GM12878 (cell line): ENCODE measurements at regions not wholly inside any gene's neighbourhood (a gene's known extent, or its start where the extent isn't known, plus 50 kb on each side); places are given as distances from the start of the nearest gene placed in this dataset.

Experiments
- ATAC-seq: fragments of 200-7000 bp; cut with Tn5 transposase; 3 replicates; pipeline ENCODE4 v1.9.1; 2020; ENCODE audit warnings: mild to moderate bottlenecking, moderate library complexity
- BruUV-seq: library from RNA; stranded (reverse); fragments of 400-500 nt; replicated peaks from 2 replicates; lab custom pipeline; 2021; lab: Mats Ljungman, UMichigan
- CTCF ChIA-PET: fragments of 300-600 bp; sonication (Branson Sonifier 250); formaldehyde crosslinking; extraction: SDS; loops from one replicate; lab custom pipeline; 2021; ENCODE audit warnings: inconsistent platforms; lab: Yijun Ruan, JAX
- POLR2A ChIA-PET: fragments of 350-600 bp; formaldehyde crosslinking; extraction: SDS; loops from one replicate; lab custom pipeline; 2021; ENCODE audit warnings: inconsistent platforms; lab: Charles Lee
- RAD21 ChIA-PET: fragments of 300-600 bp; sonication (Branson Sonifier 250); formaldehyde crosslinking; loops from one replicate; lab custom pipeline; 2023; ENCODE audit warnings: antibody characterized with exemption; ENCODE audit not compliant: unreplicated experiment; lab: Charles Lee
- SMC1A ChIA-PET: fragments of 300-600 bp; sonication (Branson Sonifier 250); formaldehyde crosslinking; loops from one replicate; lab custom pipeline; 2023; ENCODE audit not compliant: unreplicated experiment, uncharacterized antibody; lab: Charles Lee
- DNase-seq: peaks from one replicate; pipeline ENCODE4 v3.0.0-alpha.2; 2011; ENCODE audit warnings: low read depth, low spot score
- FAIRE-seq: peaks from 3 replicates; lab custom pipeline; 2011; peaks lifted over from hg19 to GRCh38; lab: Jason Lieb, UNC
- H2AFZ ChIP-seq: 2 replicates; pipeline ENCODE4 v1.6.0; 2011; ENCODE audit warnings: low read depth, low read length, control low read depth; ENCODE audit not compliant: control insufficient read depth
- H3K27ac ChIP-seq: 2 replicates; pipeline ENCODE4 v1.5.1; 2011; ENCODE audit warnings: control low read depth; ENCODE audit not compliant: control insufficient read depth, insufficient read depth
- H3K27me3 ChIP-seq, 2 experiments: replicated peaks in 1 of 2; 2 replicates each; pipeline versions ENCODE4 v1.6.0 to v1.6.1; 2011; ENCODE audit warnings: low read length in 1 of 2; ENCODE audit not compliant: control insufficient read depth in 2 of 2, insufficient read depth in 2 of 2
- H3K36me3 ChIP-seq, 2 experiments: 2 replicates each; pipeline ENCODE4 v1.5.1; 2011; ENCODE audit warnings: low read length in 1 of 2; ENCODE audit not compliant: control insufficient read depth in 2 of 2, insufficient read depth in 2 of 2
- H3K4me1 ChIP-seq: 2 replicates; pipeline ENCODE4 v1.6.1; 2011; ENCODE audit warnings: mild to moderate bottlenecking, low read length, moderate library complexity, mixed read lengths; ENCODE audit not compliant: control insufficient read depth, insufficient read depth
- H3K4me2 ChIP-seq: 2 replicates; pipeline ENCODE4 v1.6.0; 2011; ENCODE audit warnings: control low read depth; ENCODE audit not compliant: control insufficient read depth, insufficient read depth
- H3K4me3 ChIP-seq: fragments of 200-600 bp; sonication (generic); 2 replicates; pipeline ENCODE4 v1.5.1; 2016
- H3K79me2 ChIP-seq: 2 replicates; pipeline ENCODE4 v1.6.0; 2011; ENCODE audit warnings: low read length; ENCODE audit not compliant: control insufficient read depth, insufficient read depth
- H3K9ac ChIP-seq: 2 replicates; pipeline ENCODE4 v1.8.0; 2011; ENCODE audit warnings: low read length, control low read depth, mixed read lengths; ENCODE audit not compliant: control insufficient read depth, insufficient read depth
- H3K9me3 ChIP-seq: replicated peaks from 3 replicates; pipeline ENCODE4 v1.5.1; 2011; ENCODE audit warnings: mild to moderate bottlenecking, low read length; ENCODE audit not compliant: control insufficient read depth, insufficient read depth
- H4K20me1 ChIP-seq: 2 replicates; pipeline ENCODE4 v1.6.0; 2011; ENCODE audit not compliant: control insufficient read depth, insufficient read depth
- BACH1 ChIP-seq: fragments of 450-650 bp; IDR thresholded peaks from 2 replicates; pipeline ENCODE4 v1.6.1; 2017; ENCODE audit warnings: mild to moderate bottlenecking, borderline replicate concordance
- CBX3 ChIP-seq: fragments of 200-600 bp; sonication (generic); IDR thresholded peaks from 2 replicates; pipeline ENCODE4 v1.6.1; 2016; ENCODE audit warnings: low read depth, borderline replicate concordance
- CEBPB ChIP-seq, 2 experiments: fragments of 150-350 bp in 1 of 2; IDR thresholded peaks; 2 replicates each; pipeline ENCODE4 v1.6.1; 2012 to 2014; ENCODE audit warnings: low read depth in 2 of 2, low read length in 2 of 2, borderline replicate concordance in 1 of 2, inconsistent platforms in 1 of 2
- NR2C2 ChIP-seq: IDR thresholded peaks from 2 replicates; pipeline ENCODE4 v1.6.1; 2011; ENCODE audit warnings: borderline replicate concordance, low read depth; ENCODE audit not compliant: control insufficient read depth, insufficient read length
- NRF1 ChIP-seq: conservative IDR thresholded peaks from 2 replicates; pipeline ENCODE4 v1.6.1; 2011; ENCODE audit warnings: mild to moderate bottlenecking, low read depth, low read length, improper control_type of control experiment
- RAD51 ChIP-seq: fragments of 450-650 bp; IDR thresholded peaks from 2 replicates; pipeline ENCODE4 v1.6.1; 2016; ENCODE audit warnings: moderate library complexity, mild to moderate bottlenecking, inconsistent platforms
- SMAD1 ChIP-seq: fragments of 450-650 bp; IDR thresholded peaks from 2 replicates; pipeline ENCODE4 v1.6.1; 2018; ENCODE audit warnings: mild to moderate bottlenecking, low read depth; ENCODE audit not compliant: partially characterized antibody
- SMC3 ChIP-seq: IDR thresholded peaks from 2 replicates; pipeline ENCODE4 v1.6.1; 2011; ENCODE audit warnings: low read length, improper control_type of control experiment, borderline replicate concordance
- SUPT20H ChIP-seq: IDR thresholded peaks from 2 replicates; pipeline ENCODE4 v1.6.1; 2011; ENCODE audit warnings: low read depth, mild to moderate bottlenecking, low read length, moderate library complexity, borderline replicate concordance; ENCODE audit not compliant: control insufficient read depth
- ZNF24 ChIP-seq: fragments of 450-650 bp; IDR thresholded peaks from 2 replicates; pipeline ENCODE4 v1.6.1; 2017; ENCODE audit warnings: antibody characterized with exemption, mild to moderate bottlenecking
- ZNF622 ChIP-seq: fragments of 450-650 bp; IDR thresholded peaks from 2 replicates; pipeline ENCODE4 v1.6.1; 2017; ENCODE audit warnings: mild to moderate bottlenecking, inconsistent platforms
- WGBS: methylation state at CpG from one replicate; pipeline ENCODE4 v1.1.6; 2016; ENCODE audit warnings: low lambda C conversion rate; ENCODE audit not compliant: insufficient replicate concordance, insufficient coverage; ENCODE audit errors: missing lambda C conversion rate; 5-methylcytosine and 5-hydroxymethylcytosine counted together
- in situ Hi-C: fragments of 300-500 bp; cut with MboI; formaldehyde crosslinking; loops from 9 replicates; pipeline ENCODE4 v1.14.3; 2018; ENCODE audit warnings: mixed read lengths
- intact Hi-C: fragments of 100-400 bp; cut with micrococcal nuclease; formaldehyde crosslinking; loops from one replicate; pipeline ENCODE4 v1.14.2; 2022; ENCODE audit not compliant: unreplicated experiment
- TF ChIP-seq, protein P1 (sequence below): fragments of 450-650 bp; formaldehyde crosslinking; IDR thresholded peaks from 2 replicates; pipeline ENCODE4 v1.5.0; 2022; ENCODE audit warnings: mild to moderate bottlenecking, missing genetic modification characterization
- TF ChIP-seq, protein P2 (sequence below): fragments of 450-650 bp; IDR thresholded peaks from 2 replicates; pipeline ENCODE4 v1.6.1; 2018; ENCODE audit warnings: borderline replicate concordance, mild to moderate bottlenecking; ENCODE audit not compliant: partially characterized antibody

DNA sequence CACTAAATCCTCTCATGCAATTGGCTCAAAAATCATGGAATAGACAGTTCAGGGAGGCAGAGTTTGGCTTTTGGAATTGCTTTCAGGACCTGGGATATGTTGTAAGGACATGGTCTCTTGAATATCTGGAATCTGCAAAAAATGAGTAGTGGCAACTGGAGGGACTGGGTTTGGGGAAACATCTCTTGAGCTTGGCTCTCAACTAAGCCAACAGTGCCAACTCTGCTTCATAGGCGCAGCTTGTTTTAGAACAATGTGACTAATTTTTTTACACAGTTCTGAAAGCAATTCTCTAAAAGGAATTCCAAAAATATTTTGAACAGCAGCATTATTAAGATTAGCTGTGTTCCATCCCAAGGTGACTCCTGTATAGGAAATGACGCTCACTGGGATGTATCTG lies 121.5 kb upstream of the DPP6 start:
- DNase-seq (no peak), FAIRE-seq (no peak), ATAC-seq (no peak)
- ChIA-PET POLR2A (no interaction called here), RAD21 (no interaction called here), CTCF (no interaction called here), SMC1A (interaction anchor here (0.7 kb wide), 1 partner anchor 412 kb away, joined by 5 read pairs; no protein-coding TSS in a partner anchor)
- H3K4me2 ChIP-seq: no peak overlapping the region
- no peaks in the 10 kb centered on the region for H3K4me1 ChIP-seq
- no peak for TF ChIP-seq ZNF622
- TF ChIP-seq ZNF24: no peak
- TF ChIP-seq SUPT20H: no peak
- no peak for TF ChIP-seq SMC3
- TF ChIP-seq CBX3: no peak
- H3K4me3 ChIP-seq: no peak overlapping the region
- no peak overlapping the region for H3K27ac ChIP-seq
- H3K36me3 ChIP-seq: no peaks in the 10 kb centered on the region
- no peaks in the 10 kb centered on the region for H3K9me3 ChIP-seq
- no peaks in the 10 kb centered on the region for H3K27me3 ChIP-seq
- no TSS peak for BruUV-seq
- no peaks in the 10 kb centered on the region for H4K20me1 ChIP-seq
- no peak overlapping the region for H2AFZ ChIP-seq
- 13% methylated on average over 2 of the region's 2 CpGs for WGBS
- H3K9ac ChIP-seq: no peak overlapping the region
- no peaks in the 10 kb centered on the region for H3K79me2 ChIP-seq
- intact Hi-C loops (no loop called here), in situ Hi-C loops (no loop called here)

DNA sequence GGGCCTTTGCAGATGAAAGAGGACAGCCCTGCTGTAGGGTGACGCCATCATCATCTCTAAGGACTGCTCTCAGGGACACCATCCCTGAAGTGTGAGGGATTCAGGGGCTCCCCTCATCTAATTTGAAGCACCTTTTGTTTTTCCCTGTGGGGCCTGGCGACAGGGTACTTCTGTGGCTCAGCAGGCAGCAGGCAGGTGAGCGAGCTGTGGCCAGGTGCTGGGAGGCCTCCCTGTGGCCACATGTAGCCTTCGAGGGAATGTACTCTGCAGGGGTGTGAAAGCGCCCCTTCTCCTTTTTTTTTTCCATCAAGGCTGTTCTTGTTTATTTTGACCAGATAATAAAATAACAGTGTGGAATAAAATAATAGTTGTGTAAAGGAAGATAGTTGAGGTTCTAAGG lies 118.2 kb upstream of the DPP6 start:
- Histone ChIP-seq H3K4me2 (no peak overlapping the region), H2AFZ (no peak overlapping the region), H3K27me3 (no peaks in the 10 kb centered on the region), H3K4me1 (no peaks in the 10 kb centered on the region), H3K9me3 (no peaks in the 10 kb centered on the region; the same call in 2 of the 3 replicates), H3K4me3 (no peak overlapping the region), H3K79me2 (no peaks in the 10 kb centered on the region), H3K36me3 (no peaks in the 10 kb centered on the region), H3K9ac (no peak overlapping the region), H3K27ac (no peak overlapping the region), H4K20me1 (no peaks in the 10 kb centered on the region)
- CTCF ChIA-PET: no interaction called here
- RAD21 ChIA-PET: no interaction called here
- no peak for ATAC-seq
- no peak for FAIRE-seq
- no peak for DNase-seq
- in situ Hi-C loops: no loop called here
- 30% methylated on average over 5 of the region's 5 CpGs for WGBS
- POLR2A ChIA-PET: no interaction called here
- no TSS peak for BruUV-seq
- intact Hi-C loops: no loop called here
- SMC1A ChIA-PET: no interaction called here
- TF ChIP-seq BACH1 (no peak), NR2C2 (no peak), CEBPB (IDR thresholded peaks at IDR 0.05; ENCODE audit: borderline replicate concordance in 1 of 2, low read depth in 2 of 2, low read length in 2 of 2) (no peak), NRF1 (no peak), SMAD1 (no peak), RAD51 (no peak)
- TF ChIP-seq, protein P1, sequence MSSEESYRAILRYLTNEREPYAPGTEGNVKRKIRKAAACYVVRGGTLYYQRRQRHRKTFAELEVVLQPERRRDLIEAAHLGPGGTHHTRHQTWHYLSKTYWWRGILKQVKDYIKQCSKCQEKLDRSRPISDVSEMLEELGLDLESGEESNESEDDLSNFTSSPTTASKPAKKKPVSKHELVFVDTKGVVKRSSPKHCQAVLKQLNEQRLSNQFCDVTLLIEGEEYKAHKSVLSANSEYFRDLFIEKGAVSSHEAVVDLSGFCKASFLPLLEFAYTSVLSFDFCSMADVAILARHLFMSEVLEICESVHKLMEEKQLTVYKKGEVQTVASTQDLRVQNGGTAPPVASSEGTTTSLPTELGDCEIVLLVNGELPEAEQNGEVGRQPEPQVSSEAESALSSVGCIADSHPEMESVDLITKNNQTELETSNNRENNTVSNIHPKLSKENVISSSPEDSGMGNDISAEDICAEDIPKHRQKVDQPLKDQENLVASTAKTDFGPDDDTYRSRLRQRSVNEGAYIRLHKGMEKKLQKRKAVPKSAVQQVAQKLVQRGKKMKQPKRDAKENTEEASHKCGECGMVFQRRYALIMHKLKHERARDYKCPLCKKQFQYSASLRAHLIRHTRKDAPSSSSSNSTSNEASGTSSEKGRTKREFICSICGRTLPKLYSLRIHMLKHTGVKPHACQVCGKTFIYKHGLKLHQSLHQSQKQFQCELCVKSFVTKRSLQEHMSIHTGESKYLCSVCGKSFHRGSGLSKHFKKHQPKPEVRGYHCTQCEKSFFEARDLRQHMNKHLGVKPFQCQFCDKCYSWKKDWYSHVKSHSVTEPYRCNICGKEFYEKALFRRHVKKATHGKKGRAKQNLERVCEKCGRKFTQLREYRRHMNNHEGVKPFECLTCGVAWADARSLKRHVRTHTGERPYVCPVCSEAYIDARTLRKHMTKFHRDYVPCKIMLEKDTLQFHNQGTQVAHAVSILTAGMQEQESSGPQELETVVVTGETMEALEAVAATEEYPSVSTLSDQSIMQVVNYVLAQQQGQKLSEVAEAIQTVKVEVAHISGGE: no peak
- TF ChIP-seq, protein P2, sequence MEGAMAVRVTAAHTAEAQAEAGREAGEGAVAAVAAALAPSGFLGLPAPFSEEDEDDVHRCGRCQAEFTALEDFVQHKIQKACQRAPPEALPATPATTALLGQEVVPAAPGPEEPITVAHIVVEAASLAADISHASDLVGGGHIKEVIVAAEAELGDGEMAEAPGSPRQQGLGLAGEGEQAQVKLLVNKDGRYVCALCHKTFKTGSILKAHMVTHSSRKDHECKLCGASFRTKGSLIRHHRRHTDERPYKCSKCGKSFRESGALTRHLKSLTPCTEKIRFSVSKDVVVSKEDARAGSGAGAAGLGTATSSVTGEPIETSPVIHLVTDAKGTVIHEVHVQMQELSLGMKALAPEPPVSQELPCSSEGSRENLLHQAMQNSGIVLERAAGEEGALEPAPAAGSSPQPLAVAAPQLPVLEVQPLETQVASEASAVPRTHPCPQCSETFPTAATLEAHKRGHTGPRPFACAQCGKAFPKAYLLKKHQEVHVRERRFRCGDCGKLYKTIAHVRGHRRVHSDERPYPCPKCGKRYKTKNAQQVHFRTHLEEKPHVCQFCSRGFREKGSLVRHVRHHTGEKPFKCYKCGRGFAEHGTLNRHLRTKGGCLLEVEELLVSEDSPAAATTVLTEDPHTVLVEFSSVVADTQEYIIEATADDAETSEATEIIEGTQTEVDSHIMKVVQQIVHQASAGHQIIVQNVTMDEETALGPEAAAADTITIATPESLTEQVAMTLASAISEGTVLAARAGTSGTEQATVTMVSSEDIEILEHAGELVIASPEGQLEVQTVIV: no peak
